Right atrium auricular region (tissue), 2 donors: ENCODE measurements at regions not wholly inside any gene's neighbourhood (a gene's known extent, or its start where the extent isn't known, plus 50 kb on each side); places are given as distances from the start of the nearest gene placed in this dataset.

ENCODE experiments used
- DNase-seq: peaks from one replicate; pipeline ENCODE4 v3.0.0-alpha.2; 2019; ENCODE audit warnings: low spot score
- H3K27ac ChIP-seq, 2 donors: fragments of 200-600 bp; sonication (generic); 1 replicate in 1 of 2; 2 replicates in 1 of 2; pipeline ENCODE4 v1.5.1; 2016 to 2019
- H3K27me3 ChIP-seq, 2 donors: fragments of 200-600 bp; sonication (generic); one replicate each; pipeline versions ENCODE4 v1.5.1 to v1.6.0; 2017 to 2019
- H3K36me3 ChIP-seq: fragments of 200-600 bp; sonication (generic); one replicate; pipeline ENCODE4 v1.5.1; 2016
- H3K4me1 ChIP-seq, 2 donors: fragments of 200-600 bp; sonication (generic); one replicate each; pipeline versions ENCODE4 v1.5.1 to v1.6.0; 2017 to 2019
- H3K4me3 ChIP-seq, 2 donors: fragments of 200-600 bp; sonication (generic); 1 replicate in 1 of 2; 2 replicates in 1 of 2; pipeline ENCODE4 v1.5.1; 2017 to 2019; ENCODE audit warnings: mild to moderate bottlenecking in 1 of 2, moderate library complexity in 1 of 2
- H3K9me3 ChIP-seq, 2 donors: fragments of 200-600 bp; sonication (generic); one replicate each; pipeline ENCODE4 v1.5.1; 2019
- TF ChIP-seq, protein P1 (sequence below), 2 donors: fragments of 200-600 bp; sonication (generic); IDR thresholded peaks; one replicate each; pipeline ENCODE4 v1.5.1; 2019; ENCODE audit warnings: antibody characterized with exemption in 2 of 2

DNA sequence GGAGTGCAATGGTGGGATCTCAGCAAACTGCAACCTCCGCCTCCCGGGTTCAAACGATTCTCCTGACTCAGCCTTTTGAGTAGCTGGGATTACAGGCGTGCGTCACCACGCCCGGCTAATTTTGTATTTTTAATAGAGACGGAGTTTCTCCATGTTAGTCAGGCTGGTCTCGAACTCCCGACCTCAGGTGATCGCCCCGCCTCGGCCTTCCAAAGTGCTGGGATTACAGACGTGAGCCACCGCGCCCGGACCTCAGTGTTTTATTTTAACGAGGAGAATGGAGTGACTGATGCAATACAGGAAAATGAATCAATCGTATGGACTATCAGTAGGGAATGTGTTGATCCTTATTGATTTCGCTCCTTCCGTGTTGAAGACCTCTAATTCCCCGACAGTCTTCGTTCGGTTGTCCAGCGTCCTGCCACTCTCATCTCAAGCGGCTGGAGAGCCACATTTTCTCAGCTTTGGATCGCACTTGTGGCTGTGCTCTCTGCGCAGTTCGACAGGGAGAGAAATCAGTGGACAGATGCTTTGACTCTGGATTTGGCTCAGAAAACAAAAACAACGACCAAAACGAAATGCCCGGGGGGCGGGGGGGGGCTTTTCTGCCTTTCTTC is 166.2 kb downstream of the TRIM27 start:
- no peak overlapping the region for H3K4me3 ChIP-seq
- H3K27me3 ChIP-seq, result no peaks in the 10 kb centered on the region
- TF ChIP-seq, protein P1, sequence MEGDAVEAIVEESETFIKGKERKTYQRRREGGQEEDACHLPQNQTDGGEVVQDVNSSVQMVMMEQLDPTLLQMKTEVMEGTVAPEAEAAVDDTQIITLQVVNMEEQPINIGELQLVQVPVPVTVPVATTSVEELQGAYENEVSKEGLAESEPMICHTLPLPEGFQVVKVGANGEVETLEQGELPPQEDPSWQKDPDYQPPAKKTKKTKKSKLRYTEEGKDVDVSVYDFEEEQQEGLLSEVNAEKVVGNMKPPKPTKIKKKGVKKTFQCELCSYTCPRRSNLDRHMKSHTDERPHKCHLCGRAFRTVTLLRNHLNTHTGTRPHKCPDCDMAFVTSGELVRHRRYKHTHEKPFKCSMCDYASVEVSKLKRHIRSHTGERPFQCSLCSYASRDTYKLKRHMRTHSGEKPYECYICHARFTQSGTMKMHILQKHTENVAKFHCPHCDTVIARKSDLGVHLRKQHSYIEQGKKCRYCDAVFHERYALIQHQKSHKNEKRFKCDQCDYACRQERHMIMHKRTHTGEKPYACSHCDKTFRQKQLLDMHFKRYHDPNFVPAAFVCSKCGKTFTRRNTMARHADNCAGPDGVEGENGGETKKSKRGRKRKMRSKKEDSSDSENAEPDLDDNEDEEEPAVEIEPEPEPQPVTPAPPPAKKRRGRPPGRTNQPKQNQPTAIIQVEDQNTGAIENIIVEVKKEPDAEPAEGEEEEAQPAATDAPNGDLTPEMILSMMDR (IDR thresholded peaks at IDR 0.05), result no peak
- no peaks in the 10 kb centered on the region for H3K9me3 ChIP-seq
- H3K27ac ChIP-seq, result no peak overlapping the region
- no peaks in the 10 kb centered on the region for H3K36me3 ChIP-seq
- no peak for DNase-seq
- no peaks in the 10 kb centered on the region for H3K4me1 ChIP-seq

DNA sequence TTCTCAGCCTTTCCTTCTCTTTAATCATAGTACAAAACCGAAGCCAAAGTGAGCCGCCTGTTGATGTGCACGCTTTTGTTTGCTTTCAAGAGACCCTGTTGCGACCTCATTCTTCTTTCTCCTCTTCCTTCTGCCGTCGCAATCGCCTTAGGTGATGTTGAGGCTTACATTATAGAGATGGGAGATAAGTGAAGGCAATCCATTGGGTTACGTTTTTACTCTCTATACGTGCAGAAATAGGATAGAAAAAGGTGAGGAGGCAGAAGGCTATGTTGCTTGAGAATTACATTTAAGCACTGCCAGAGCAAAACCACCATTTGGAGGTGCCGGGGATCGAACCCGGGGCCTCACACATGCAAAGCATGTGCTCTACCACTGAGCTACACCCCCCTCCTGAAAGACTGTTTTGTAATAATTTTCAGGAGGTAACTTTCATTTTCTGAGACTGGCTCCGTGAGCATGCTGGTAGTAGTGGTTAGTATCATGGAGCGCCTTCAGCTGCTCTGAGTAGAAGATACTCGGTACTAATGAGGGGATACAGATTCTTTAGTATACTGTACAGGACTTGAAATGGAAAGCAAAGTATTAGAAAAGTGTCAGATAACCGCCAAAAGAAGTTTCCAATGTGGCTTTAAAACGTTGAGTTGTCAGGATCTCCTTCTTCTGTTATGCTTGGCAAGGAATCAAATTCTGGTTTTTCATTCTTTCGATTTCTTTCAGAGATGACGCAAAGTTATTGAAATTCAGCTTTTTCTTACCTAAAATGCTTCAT is 165.6 kb downstream of the TRIM27 start:
- no peaks in the 10 kb centered on the region for H3K36me3 ChIP-seq
- no peak overlapping the region for H3K27ac ChIP-seq
- no peaks in the 10 kb centered on the region for H3K27me3 ChIP-seq
- TF ChIP-seq, protein P1 (IDR thresholded peaks at IDR 0.05), result no peak
- no peak overlapping the region for H3K4me3 ChIP-seq
- H3K9me3 ChIP-seq, result peaks cover 0 to 3% of the 10 kb centered on the region in 2 donors
- H3K4me1 ChIP-seq, result no peaks in the 10 kb centered on the region
- DNase-seq, result no peak

DNA sequence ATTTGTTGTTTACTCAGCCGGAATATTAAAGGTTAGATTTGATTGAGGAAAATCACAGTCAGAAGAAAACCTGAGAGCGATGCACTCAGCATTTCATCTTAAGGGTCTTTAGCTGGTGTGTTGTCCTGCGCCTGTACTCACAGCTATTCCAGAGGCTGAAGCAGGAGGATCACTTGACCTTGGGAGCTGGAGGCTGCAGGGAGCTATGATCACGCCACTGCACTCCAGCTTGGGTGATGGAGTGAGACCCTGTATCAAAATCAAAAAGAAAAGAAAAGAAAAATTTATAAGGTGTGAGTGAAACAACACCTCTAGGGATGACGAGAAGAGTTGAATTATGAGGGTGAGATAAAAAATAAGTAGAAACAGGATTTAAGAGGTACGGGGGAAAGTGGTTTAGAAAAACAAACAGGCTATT is 165.0 kb downstream of the TRIM27 start:
- no peaks in the 10 kb centered on the region for H3K27me3 ChIP-seq
- TF ChIP-seq, protein P1 (IDR thresholded peaks at IDR 0.05), result no peak
- no peak overlapping the region for H3K27ac ChIP-seq
- H3K4me3 ChIP-seq, result no peak overlapping the region
- no peaks in the 10 kb centered on the region for H3K36me3 ChIP-seq
- H3K4me1 ChIP-seq, result no peaks in the 10 kb centered on the region
- peaks cover 0 to 9% of the 10 kb centered on the region in 2 donors for H3K9me3 ChIP-seq
- DNase-seq, result no peak

DNA sequence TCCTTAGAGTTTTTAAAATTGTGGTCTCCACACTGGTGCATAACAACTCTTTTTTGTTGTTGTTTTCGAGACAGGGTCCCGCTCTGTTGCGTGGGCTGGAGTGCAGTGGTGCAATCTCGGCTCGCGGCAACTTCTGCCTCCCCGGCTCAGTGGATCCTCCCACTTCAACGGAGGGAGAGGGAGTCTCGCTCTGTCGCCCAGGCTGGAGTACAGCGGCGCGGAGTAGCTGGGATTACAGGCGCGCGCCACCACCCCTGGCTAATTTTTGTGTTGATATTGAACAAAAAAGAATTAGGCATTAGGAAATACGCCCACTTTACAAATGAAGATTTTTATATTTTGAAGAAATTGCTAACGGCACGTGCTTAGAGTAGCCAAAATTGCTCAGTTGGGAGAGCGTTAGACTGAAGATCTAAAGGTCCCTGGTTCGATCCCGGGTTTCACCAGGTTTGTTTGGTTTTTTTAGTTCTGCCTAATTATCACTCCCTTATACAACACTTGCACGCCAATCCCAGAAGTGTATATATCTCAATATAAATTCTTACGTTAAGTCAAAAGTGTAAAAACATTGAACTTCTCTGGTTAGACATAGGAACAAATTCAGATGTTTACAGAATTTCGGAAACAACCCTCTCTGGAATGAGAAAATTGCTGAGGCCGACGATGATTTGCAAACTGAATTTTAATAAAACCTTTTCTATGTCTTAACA is 159.6 kb downstream of the TRIM27 start:
- no peaks in the 10 kb centered on the region for H3K36me3 ChIP-seq
- TF ChIP-seq, protein P1 (IDR thresholded peaks at IDR 0.05), result no peak
- DNase-seq, result no peak
- peaks cover 0 to 6% of the 10 kb centered on the region in 2 donors for H3K27me3 ChIP-seq
- H3K27ac ChIP-seq, result no peak overlapping the region
- H3K9me3 ChIP-seq, result peaks cover 0 to 22% of the 10 kb centered on the region in 2 donors
- H3K4me1 ChIP-seq, result no peaks in the 10 kb centered on the region
- H3K4me3 ChIP-seq, result no peak overlapping the region

DNA sequence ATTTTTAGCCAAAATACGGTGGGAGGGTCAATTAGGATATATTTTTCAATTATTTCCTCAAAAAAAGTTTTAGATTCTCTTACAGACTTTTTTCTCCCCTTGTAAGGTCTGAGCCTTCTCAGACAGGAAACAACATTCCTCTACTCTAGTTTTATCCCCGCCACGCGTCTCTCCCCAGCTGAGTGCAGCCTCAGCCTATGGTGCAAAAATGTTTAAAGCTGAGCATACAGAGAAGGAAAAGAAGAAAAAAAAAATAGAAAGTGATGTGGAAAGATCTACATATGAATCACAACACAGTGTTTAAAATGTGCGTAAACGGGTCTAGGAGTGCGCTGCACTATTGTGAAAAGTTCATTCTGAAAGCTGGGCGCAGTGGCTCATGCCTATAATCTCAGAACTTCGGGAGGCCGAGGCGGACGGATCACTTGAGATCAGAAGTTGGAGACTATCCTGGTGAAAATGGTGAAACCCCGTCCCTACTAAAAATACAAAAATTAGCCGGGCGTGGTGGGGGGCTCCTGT is 159.0 kb downstream of the TRIM27 start:
- DNase-seq, result no peak
- peaks cover 0 to 22% of the 10 kb centered on the region in 2 donors for H3K9me3 ChIP-seq
- no peak overlapping the region for H3K27ac ChIP-seq
- no peaks in the 10 kb centered on the region for H3K4me1 ChIP-seq
- no peak overlapping the region for H3K4me3 ChIP-seq
- TF ChIP-seq, protein P1 (IDR thresholded peaks at IDR 0.05), result no peak
- H3K36me3 ChIP-seq, result no peaks in the 10 kb centered on the region
- peaks cover 0 to 7% of the 10 kb centered on the region in 2 donors for H3K27me3 ChIP-seq
